Head of caudate nucleus (tissue), 42 donors: ENCODE measurements at regions not wholly inside any gene's neighbourhood (a gene's known extent, or its start where the extent isn't known, plus 50 kb on each side); places are given as distances from the start of the nearest gene placed in this dataset.
"Not testable (repeated sequence)": the region's sequence is repeated elsewhere in the genome, so short reads cannot be mapped to it uniquely, and the experiment has no call there.

Source experiments
- DNase-seq, 42 donors: peaks; one replicate each; pipeline versions ENCODE4 v3.0.0 to v3.0.0-alpha.2; 2020 to 2021; ENCODE audit warnings: mixed read lengths in 7 of 42
- intact Hi-C: fragments of 100-400 bp; cut with DNase I; formaldehyde crosslinking; loops from one replicate; pipeline ENCODE4 v1.15.0; 2022

DNA sequence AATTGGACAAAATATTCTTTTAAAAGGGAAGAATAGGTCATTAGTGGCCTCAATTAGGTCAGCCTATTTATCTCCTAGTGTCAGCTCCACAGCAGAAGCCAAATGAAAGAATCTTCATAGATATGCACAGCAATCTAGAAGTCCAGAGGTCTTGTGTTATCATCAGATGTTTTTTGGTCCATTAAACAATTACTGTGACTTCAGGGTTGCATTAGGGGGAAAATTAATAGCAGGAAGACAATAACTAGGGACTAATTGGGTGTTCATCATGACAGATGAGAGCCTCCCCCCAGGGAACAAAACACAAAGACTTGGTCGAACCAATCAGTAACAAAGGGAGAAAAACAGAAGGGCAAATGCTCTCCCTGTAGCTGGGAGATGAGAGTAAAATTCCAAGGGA, 264.7 kb downstream of the PTH2R start:
- DNase-seq: no peak
- intact Hi-C loops: no loop called here

DNA sequence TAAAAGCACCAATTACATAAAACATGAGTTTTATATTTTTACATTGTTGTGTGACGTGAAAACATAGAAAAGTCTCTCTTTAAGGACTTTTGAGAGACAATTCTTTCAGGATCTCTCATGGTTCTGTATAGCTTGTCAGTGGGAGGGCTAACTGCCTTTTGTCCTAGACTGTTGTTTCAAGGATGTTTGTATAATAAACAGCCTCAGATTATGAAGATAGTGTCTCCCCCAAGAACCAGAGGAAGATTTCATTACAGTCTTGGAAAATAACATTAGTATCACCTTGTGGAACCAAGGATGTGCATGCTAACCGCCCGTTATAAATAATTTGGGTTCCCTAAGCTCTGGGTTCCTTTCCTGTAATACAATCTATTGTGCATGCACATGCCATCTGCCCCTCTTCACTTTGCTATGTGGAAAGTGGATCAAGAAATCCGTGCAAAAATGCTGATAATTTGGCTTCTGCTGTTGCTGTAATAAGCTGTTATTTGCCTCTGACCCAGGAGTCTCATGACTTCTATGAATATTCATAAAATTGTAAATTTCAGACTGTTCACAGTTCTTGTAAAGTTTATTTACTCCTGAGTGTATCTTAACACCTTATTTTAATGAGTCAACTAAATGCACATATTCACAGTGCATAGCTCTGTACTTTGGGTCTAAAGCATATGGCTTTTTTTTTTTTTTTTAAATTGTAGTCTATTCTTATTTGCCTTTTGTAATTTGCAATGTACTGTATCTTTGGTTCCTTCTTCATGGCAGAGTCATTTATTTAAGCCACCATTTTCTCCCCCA, 265.5 kb downstream of the PTH2R start:
- no peak for DNase-seq
- intact Hi-C loops: no loop called here

DNA sequence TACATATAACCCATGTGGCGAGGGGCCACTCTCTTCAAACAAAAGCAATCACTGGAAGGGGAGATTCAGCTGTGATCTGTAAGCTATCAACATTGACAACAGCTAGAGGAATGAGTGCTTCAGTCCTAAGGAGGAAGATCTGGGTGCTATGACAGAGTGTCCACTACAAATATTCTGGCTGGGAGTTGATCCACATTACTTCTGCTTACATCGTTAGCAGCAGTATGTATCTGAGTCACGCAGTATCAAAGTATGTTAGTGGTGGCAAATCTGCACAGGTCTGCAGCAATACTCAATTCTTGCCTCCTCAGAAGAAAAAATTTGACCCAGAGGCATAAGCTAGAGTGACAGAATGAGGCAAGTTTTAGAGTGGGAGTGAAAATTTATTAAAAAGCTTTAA, 267.0 kb downstream of the PTH2R start:
- no peak for DNase-seq
- intact Hi-C loops: no loop called here

DNA sequence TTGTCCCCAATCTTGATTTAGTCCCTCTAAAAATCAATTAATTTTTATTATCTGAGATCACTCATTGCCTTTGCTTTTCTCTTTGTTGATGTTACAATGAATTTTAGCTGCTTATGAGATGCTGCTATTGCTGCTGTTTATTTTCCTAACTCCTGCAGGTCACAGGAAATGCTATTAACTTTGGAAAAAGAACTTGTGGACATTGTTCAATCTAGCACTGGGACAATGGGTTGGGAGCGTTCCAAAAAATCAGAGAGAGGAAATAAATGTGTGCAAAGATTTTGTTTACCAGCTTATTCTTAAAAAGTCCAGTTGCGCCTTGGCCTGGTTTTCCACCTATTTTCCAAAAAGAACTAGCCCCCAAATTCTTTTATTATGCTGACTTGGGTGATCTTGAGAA, 268.3 kb downstream of the PTH2R start:
- intact Hi-C loops: no loop called here
- DNase-seq: no peak

DNA sequence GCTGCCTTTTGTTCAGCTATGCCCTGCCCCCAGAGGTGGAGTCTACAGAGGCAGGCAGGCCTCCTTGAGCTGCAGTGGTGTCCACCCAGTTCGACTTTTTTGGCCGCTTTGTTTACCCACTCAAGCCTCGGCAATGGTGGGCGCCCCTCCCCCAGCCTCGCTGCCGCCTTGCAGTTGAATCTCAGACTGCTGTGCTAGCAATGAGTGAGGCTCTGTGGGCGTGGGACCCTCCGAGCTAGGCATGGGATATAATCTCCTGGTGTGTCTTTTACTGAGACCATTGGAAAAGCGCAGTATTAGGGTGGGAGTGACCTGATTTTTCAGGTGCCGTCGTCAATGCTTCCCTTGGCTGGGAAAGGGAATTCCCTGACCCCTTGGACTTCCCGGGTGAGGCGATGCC, 279.3 kb downstream of the PTH2R start:
- intact Hi-C loops, DNase-seq: not testable (repeated sequence)

DNA sequence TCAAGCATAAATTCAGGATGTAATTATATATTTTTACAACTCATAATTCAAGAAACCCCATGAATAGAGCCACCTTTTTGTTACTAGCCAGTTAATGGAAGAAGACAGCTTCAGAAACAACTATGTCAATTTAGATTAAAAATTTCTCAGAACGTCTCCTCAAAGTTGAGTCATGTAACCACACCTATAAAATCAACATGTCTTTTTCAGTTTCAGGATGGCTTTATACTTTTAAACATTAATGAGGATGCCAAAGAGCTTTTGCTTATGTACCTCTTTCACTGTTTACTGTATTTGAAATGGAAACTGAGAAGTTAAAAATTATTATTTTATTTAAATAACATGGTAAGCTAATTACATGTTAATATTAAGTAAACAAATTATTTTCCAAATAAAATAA, 280.1 kb downstream of the PTH2R start:
- no peak for DNase-seq
- intact Hi-C loops: no loop called here

DNA sequence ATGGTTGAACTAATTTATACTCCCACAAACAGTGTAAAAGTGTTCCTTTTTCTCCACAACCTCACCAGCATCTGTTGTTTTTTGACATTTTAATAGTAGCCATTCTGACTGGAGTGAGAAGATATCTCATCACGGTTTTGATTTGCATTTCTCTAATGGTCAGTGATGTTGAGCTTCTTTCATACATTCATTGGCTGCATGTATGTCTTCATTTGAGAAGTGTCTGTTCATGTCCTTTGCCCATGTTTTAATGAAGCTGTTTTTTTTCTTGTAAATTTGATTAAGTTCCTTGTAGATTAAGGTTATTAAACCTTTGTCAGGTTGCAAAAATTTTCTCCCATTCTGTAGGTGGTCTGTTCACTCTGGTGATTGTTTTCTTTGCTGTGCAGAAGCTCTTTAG, 281.1 kb downstream of the PTH2R start:
- intact Hi-C loops, DNase-seq: not testable (repeated sequence)

DNA sequence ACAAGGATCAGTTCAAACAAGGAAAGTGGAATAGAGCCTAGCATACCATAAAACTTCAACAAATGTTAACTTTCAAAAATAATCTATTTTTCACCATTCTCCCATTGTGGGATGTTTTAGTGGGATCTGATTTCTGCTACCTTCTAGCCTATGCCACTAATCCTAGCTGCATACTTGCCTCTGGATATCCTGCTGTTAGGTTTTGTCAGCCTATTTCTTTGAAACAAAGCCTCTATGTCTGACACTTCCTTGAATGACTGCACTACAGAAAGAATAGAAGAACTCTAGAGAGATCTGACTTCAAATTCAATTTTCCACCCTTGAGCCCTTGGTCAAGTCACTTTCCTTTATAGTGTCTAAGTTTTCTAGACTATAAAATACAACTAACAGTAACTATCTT, 291.5 kb downstream of the PTH2R start:
- DNase-seq: no peak
- intact Hi-C loops: no loop called here

DNA sequence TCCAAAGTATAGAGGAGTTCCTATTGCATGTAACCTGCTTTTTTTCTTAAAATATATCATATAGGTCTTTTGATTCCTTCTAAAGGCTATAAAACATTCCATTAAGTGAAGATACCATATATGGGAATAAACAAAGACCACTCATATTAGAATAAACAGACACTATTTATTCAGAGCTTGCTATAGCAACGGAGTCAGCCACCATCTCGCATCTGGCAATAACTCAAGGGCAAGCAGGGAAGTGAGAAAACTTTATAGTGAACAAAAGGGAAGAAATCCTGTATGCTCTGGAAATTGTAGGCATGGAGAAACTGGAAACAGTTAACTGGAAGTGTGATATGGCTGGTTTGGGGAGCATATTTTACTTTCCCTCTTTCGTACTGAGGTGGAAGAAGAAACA, 301.9 kb downstream of the PTH2R start:
- intact Hi-C loops: no loop called here
- no peak for DNase-seq

DNA sequence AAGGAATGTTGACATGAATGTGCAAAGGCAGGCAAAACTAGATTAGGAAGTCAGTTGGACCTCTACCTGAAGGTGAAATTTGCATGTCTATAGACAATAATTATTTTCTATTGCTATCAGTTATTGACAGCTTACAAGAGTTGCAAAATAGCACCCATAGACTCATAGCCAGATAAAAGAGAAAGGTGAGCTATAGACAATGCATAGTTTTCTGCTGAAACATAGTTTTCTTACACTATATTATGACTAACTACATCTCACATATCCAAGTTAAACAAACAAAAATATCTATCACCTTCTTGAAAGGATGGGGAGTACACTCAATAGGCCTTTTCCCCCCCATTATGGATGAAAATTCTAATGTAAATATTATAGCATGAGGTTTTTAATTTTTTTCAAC, 305.0 kb downstream of the PTH2R start:
- no peak for DNase-seq
- intact Hi-C loops: no loop called here

DNA sequence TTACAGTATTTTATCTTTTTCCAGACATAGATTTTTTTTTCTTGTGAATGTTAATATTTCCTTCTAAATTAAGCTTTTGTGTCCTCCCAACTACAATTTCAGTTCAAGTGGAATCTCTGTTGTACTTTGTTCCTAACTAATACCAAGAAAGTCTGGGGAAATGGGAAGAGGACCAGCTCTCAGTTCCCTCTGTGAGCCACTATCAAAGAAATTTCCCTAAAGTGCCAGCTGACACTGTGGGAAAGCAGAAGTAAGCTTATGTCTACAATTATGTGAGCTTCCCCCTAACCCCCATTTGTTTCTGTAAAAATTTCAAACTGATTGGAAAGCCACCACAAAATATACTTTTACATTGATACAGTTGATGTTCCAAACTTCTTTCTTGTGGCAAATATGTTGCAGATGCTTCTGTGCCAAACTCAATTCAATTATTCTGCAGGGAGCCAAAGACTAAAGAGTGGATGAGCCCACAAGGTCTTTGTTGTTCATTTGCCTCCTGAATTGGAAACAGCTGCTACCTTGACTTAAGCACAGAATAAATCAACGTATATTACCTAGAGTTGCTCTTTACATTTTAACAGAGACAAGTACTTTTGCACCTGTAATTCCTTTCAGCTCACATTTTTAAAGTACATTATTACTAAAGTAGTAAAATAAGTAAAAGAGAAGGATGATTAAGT, 306.6 kb downstream of the PTH2R start:
- DNase-seq: peak in 1 of 42 donors; percentile 2
- intact Hi-C loops: no loop called here

DNA sequence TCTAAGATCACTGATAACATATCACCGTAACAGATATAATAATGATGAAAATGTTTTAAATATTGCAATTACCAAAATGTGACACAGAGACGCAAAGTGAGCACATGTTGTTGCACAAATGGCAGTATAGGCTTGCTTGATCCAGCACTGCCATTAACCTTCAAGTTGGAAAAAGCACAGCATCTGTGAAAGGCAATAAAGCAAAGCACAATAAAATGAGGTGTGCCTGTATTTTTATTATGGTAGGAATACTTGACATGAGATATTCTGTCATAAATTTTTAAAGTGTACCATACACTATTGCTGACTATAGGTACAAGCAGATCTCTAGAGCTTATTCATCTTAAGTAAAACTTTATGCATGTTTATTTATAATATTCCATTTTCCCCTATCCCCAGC, 312.2 kb downstream of the PTH2R start:
- DNase-seq: no peak
- intact Hi-C loops: no loop called here

DNA sequence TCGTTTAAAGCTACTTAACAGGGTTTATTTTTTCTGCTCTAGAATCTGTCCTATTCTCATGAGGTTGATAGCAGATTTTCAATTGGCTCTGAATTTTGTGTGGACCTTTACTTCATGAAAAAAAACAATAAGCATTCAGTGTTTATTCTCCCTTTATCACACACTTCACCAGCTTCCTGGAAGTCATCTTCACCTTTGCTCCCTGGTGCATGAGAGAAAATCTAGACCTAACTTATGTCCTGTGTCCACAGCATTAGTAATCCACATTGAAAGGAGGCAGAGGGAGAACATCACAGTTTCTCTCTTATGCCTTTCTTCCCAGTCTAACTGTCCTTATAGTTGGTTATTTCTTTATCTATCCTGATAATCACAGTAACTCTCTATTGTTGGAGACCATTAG, 316.1 kb downstream of the PTH2R start:
- no peak for DNase-seq
- intact Hi-C loops: no loop called here

DNA sequence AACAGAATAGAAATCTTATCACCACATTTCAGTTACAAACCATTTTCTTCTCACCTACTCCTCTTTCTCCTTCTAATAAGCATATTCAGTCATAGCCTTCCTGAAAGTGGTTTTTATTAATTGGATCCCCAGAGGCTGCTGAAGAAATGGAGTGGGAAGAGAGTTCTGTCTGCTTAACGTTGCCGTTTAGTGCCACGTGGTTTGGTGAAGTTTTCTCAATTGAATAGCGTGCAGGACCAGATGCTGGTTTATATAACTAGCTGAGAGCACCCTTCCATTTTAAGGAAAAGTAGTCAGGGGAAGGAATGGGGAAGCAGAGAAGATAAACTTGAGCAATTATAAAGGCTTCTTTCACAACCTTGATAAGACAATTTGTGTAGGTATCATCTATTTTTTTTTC, 318.7 kb downstream of the PTH2R start:
- intact Hi-C loops: no loop called here
- DNase-seq: peak in 9 of 42 donors; percentile 2 to 59 (median 11)

DNA sequence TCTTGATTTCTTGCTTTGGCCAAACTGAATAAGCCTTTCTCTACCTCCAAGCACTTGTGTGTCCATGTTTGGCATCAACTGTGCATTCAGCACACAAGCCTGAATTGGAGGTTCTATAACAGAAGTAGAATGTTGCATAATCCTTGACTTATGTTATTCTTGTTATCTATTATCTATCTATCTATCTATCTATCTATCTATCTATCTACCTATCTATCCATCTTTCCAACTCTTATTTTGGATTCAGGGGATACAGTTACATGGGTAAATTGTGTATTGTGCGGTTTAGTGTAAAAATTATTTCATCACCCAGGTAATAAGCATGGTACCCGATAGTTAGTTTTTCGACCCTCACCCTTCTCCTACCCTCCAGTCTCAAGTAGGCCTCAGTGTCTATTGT, 319.6 kb downstream of the PTH2R start:
- no peak for DNase-seq
- intact Hi-C loops: no loop called here

DNA sequence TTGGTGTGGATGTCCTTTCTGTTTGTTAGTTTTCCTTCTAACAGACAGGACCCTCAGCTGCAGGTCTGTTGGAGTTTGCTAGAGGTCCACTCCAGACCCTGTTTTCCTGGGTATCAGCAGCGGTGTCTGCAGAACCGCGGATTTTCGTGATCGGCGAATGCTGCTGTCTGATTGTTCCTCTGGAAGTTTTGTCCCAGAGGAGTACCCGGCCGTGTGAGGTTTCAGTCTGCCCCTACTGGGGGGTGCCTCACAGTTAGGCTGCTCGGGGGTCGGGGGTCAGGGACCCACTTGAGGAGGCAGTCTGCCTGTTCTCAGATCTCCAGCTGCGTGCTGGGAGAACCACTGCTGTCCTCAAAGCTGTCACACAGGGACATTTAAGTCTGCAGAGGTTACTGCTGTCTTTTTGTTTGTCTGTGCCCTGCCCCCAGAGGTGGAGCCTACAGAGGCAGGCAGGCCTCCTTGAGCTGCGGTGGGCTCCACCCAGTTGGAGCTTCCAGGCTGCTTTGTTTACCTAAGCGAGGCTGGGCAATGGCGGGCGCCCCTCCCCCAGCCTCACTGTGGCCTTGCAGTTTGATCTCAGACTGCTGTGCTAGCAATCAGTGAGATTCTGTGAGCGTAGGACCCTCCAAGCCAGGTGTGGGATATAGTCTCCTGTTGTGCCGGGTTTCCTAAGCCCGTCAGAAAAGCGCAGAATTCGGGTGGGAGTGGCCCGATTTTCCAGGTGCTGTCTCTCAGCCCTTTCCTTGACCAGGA, 345.2 kb downstream of the PTH2R start:
- DNase-seq, intact Hi-C loops: not testable (repeated sequence)

DNA sequence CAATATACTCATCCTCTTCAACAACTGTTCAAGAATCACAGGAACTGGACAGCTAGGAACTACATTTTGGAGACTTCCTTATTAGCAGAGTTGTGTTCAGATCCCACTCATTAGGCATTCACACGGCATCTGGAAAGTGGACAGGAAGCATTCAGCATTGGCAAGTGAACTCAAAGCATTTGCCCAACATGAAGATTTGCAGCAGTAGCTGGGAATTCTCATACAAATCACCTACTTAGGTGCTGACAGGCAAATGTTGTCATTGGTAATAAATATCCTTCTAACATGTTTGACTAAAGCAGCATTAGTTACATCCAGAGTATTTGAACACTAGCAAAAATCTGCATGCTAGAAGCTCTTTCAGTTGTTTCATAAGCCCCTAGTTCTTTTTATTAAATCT, 350.8 kb downstream of the PTH2R start:
- DNase-seq: no peak
- intact Hi-C loops: no loop called here

DNA sequence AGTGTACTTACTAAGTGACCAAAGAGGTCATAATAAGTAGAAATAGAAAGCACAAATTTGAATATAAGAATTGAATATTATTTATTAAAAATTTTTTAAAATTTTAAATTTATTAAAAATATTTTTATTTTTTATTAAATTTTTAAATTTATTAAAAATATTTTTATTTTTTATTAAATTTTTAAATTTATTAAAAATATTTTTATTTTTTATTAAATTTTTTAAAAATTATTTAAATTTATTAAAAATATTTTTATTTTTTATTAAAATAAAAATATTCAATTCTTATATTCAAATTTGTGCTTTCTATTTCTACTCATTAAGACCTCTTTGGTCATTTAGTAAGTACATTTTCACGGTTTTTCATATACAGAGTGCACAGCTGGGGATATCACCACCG, 366.5 kb downstream of the PTH2R start:
- intact Hi-C loops, DNase-seq: not testable (repeated sequence)

DNA sequence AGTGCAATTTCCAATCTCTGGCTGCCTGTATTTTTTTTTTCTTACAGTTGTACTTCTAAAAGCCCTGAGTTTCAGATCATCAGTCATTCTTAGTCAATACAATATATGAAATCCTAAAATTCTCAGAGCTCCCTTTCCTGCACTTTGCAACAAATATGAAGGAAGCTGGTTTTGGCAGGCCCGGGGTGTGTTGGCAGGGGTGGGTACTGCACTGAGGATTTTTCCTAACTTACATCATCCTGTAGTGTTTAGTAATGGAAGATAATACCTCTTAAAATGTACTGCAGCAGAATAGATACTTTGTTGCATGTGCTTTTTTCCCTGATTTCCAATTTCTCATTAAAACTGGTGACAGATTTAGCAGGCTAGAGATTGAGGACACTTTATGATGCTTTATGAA, 374.6 kb downstream of the PTH2R start:
- intact Hi-C loops: no loop called here
- no peak for DNase-seq

DNA sequence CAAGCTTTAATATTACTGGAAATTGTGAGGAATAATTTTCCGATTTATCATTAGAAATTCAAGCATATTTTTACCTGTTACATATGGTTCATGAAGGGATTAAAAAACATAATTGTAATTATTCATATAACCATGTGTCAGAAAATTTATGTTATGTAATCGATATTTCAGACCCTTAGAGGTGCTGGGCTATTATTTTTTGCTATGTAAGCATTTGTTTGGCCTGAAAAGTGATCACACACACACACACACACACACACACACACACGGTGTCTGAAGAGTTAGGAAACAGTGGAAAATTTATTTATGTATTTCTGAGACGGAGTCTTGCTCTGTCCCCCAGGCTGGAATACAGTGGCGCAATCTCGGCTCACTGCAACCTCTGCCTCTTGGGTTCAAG, 375.5 kb downstream of the PTH2R start:
- intact Hi-C loops: no loop called here
- no peak for DNase-seq
